SJSA1 (cell line): ENCODE measurements at regions not wholly inside any gene's neighbourhood (a gene's known extent, or its start where the extent isn't known, plus 50 kb on each side); places are given as distances from the start of the nearest gene placed in this dataset.

Experiments
- DNase-seq, 2 experiments: peaks; one replicate each; pipeline ENCODE4 v3.0.0-alpha.2; 2015 to 2020; ENCODE audit warnings: low spot score in 2 of 2, low read depth in 1 of 2
- H3K27ac ChIP-seq: fragments of 250-450 bp; sonication (Bioruptor Pico); 2 replicates; pipeline ENCODE4 v1.5.1; 2020; ENCODE audit warnings: mild to moderate bottlenecking, moderate library complexity
- H3K27me3 ChIP-seq: fragments of 250-450 bp; sonication (Bioruptor Pico); replicated peaks from 2 replicates; pipeline ENCODE4 v1.5.1; 2020; ENCODE audit warnings: mild to moderate bottlenecking, moderate library complexity
- H3K36me3 ChIP-seq: fragments of 250-450 bp; sonication (Bioruptor Pico); 2 replicates; pipeline ENCODE4 v1.5.1; 2020; ENCODE audit warnings: mild to moderate bottlenecking
- H3K4me1 ChIP-seq: fragments of 250-450 bp; sonication (Bioruptor Pico); replicated peaks from 2 replicates; pipeline ENCODE4 v1.6.1; 2021; ENCODE audit warnings: mild to moderate bottlenecking
- H3K4me3 ChIP-seq: fragments of 250-450 bp; sonication (Bioruptor Pico); 2 replicates; pipeline ENCODE4 v1.5.1; 2020; ENCODE audit warnings: mild to moderate bottlenecking
- H3K9me3 ChIP-seq: fragments of 250-450 bp; sonication (Bioruptor Pico); replicated peaks from 2 replicates; pipeline ENCODE4 v1.5.1; 2020; ENCODE audit warnings: mild to moderate bottlenecking

GRCh38 chrY:19232276-19232994 is 458.9 kb upstream of the HSFY2 start:
- no peaks in the 10 kb centered on the region for H3K36me3 ChIP-seq

GRCh38 chrY:19220784-19221183 is 447.2 kb upstream of the HSFY2 start:
- Histone ChIP-seq H3K27ac (no peak overlapping the region), H3K4me3 (no peak overlapping the region), H3K9me3 (no peaks in the 10 kb centered on the region), H3K4me1 (no peaks in the 10 kb centered on the region), H3K27me3 (no peaks in the 10 kb centered on the region), H3K36me3 (no peaks in the 10 kb centered on the region)
- no peak for DNase-seq

More at GRCh38 chrY:19232276-19232994, 458.9 kb upstream of the HSFY2 start:
- H3K4me1 ChIP-seq = no peaks in the 10 kb centered on the region
- H3K27me3 ChIP-seq = no peaks in the 10 kb centered on the region
- no peak overlapping the region for H3K27ac ChIP-seq
- H3K9me3 ChIP-seq = no peaks in the 10 kb centered on the region
- no peak for DNase-seq
- no peak overlapping the region for H3K4me3 ChIP-seq

- Histone ChIP-seq H3K4me3 (no peak overlapping the region), H3K9me3 (no peaks in the 10 kb centered on the region), H3K27ac (no peak overlapping the region), H3K27me3 (no peaks in the 10 kb centered on the region), H3K4me1 (no peaks in the 10 kb centered on the region), H3K36me3 (no peaks in the 10 kb centered on the region)
- DNase-seq = no peak
These were observed 435.4 kb upstream of the HSFY2 start for GRCh38 chrY:19208915-19209314.

DNA sequence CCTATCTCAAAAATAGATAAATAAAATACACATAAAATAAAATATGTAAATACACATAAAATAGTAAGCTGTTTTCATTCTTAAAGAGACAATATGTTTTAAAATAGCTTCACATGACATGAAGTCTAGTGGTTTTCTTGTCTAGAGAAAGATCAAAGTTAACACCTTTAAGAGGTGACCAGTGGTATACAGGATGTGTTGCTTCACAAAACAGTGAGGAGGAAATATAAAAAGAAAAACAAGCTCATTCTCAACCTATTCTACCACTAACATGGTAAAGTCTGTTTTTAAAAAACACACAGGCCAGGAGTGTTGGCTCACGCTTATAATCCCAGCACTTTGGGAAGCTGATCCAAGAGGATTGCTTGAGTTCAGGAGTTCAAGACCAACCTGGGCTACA is 433.5 kb upstream of the HSFY2 start:
- no peaks in the 10 kb centered on the region for H3K27me3 ChIP-seq
- no peak overlapping the region for H3K27ac ChIP-seq
- no peak overlapping the region for H3K4me3 ChIP-seq
- no peaks in the 10 kb centered on the region for H3K4me1 ChIP-seq
- no peaks in the 10 kb centered on the region for H3K36me3 ChIP-seq
- no peak for DNase-seq
- H3K9me3 ChIP-seq = no peaks in the 10 kb centered on the region

- no peak overlapping the region for H3K4me3 ChIP-seq
- no peaks in the 10 kb centered on the region for H3K9me3 ChIP-seq
- H3K27ac ChIP-seq = no peak overlapping the region
- no peak for DNase-seq
- H3K27me3 ChIP-seq = no peaks in the 10 kb centered on the region
- H3K36me3 ChIP-seq = no peaks in the 10 kb centered on the region
- no peaks in the 10 kb centered on the region for H3K4me1 ChIP-seq
These were observed 407.3 kb upstream of the HSFY2 start for GRCh38 chrY:19180824-19181223.

- Histone ChIP-seq H3K36me3 (no peaks in the 10 kb centered on the region), H3K4me3 (no peak overlapping the region), H3K9me3 (no peaks in the 10 kb centered on the region), H3K4me1 (no peaks in the 10 kb centered on the region), H3K27ac (no peak overlapping the region), H3K27me3 (no peaks in the 10 kb centered on the region)
- no peak for DNase-seq
These were observed 394.6 kb upstream of the HSFY2 start for GRCh38 chrY:19168202-19168565.

DNA sequence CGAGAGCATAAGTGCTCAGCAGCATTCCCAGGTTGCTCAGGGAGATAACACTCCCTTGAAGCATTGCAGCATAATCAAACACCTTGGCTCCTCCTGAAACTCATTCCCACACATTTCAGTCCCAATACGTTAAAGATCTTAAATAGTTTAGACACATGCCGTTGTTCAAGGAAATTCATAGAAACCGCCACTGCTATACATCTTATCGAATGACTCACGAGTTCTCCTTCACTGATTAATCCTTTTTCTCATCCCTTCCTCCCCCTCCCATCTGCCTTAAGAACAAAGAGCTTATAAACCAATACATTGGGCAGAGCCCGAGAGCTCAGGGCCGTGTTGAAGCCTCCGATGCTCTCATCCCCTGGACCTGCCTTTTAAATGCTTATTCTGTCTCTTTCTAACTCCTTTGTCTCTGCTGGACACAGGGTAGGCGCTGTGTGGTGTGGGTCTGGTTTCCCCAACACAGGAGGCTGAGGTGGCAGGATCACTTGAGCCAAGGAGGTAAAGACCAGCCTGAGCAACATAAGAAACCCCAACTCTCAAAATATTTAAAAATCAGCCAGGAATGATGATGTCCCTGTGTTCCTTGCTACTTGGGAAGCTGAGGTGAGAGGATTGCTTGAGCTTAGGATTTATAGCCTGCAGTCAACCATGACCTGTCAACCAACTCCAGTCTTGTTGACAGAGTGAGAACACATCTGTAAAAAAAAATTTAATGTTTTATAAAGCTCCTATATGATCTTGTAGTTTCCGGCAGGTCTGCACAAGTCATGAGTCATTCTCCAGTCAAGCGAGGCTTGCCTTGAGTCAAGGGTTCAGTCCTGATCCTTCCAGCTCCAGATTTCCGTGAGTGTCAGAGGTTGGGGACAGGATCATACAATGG is 394.0 kb upstream of the HSFY2 start:
- no peaks in the 10 kb centered on the region for H3K9me3 ChIP-seq
- H3K27ac ChIP-seq = no peak overlapping the region
- no peaks in the 10 kb centered on the region for H3K36me3 ChIP-seq
- no peak overlapping the region for H3K4me3 ChIP-seq
- H3K4me1 ChIP-seq = no peaks in the 10 kb centered on the region
- no peak for DNase-seq
- no peaks in the 10 kb centered on the region for H3K27me3 ChIP-seq

DNA sequence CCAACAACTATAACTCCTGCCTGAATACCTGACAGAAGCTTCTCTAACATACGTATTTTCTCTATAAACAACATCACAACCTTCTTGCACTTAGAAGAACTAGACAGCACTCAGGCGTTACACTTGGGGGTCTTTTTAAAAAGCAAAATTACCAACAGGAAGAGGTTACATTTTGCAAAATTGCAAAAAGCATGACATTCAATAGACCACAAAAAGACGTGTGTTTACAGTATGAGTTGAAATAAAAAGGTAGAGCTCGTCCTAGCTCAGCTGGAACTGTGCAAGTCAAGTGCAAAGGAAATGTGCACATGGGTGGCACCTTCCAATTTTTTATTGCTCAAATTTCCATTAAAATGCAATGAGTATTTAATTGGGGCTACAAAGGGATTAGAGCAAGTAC is 375.2 kb upstream of the HSFY2 start:
- Histone ChIP-seq H3K9me3 (no peaks in the 10 kb centered on the region), H3K27me3 (no peaks in the 10 kb centered on the region), H3K4me1 (no peaks in the 10 kb centered on the region), H3K4me3 (no peak overlapping the region), H3K36me3 (no peaks in the 10 kb centered on the region), H3K27ac (no peak overlapping the region)
- no peak for DNase-seq

DNA sequence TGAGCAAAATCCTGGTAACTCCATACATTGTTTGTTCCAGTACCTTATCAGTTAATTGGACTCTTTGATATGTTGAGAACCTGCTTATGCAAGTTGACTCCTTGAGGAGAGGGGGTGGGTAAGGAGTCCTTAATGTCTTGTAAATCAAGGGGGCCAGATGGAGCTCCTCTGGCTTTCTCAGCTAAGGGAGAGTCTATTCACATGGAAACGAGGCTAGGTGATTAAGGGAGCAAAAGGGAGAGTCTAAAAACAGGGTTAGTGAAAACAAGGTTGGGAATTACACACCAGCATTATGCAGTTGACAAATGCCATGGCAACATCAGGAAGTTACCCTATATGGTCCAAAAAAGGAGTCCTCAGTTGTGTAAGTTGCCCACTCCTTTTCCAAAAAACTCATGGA is 372.8 kb upstream of the HSFY2 start:
- no peak for DNase-seq
- H3K27ac ChIP-seq = no peak overlapping the region
- H3K27me3 ChIP-seq = no peaks in the 10 kb centered on the region
- no peaks in the 10 kb centered on the region for H3K36me3 ChIP-seq
- H3K4me1 ChIP-seq = no peaks in the 10 kb centered on the region
- no peak overlapping the region for H3K4me3 ChIP-seq
- no peaks in the 10 kb centered on the region for H3K9me3 ChIP-seq

- Histone ChIP-seq H3K4me1 (no peaks in the 10 kb centered on the region), H3K4me3 (no peak overlapping the region), H3K9me3 (no peaks in the 10 kb centered on the region), H3K36me3 (no peaks in the 10 kb centered on the region), H3K27ac (no peak overlapping the region), H3K27me3 (no peaks in the 10 kb centered on the region)
- DNase-seq = no peak
These were observed 368.6 kb upstream of the HSFY2 start for GRCh38 chrY:19142093-19142492.

DNA sequence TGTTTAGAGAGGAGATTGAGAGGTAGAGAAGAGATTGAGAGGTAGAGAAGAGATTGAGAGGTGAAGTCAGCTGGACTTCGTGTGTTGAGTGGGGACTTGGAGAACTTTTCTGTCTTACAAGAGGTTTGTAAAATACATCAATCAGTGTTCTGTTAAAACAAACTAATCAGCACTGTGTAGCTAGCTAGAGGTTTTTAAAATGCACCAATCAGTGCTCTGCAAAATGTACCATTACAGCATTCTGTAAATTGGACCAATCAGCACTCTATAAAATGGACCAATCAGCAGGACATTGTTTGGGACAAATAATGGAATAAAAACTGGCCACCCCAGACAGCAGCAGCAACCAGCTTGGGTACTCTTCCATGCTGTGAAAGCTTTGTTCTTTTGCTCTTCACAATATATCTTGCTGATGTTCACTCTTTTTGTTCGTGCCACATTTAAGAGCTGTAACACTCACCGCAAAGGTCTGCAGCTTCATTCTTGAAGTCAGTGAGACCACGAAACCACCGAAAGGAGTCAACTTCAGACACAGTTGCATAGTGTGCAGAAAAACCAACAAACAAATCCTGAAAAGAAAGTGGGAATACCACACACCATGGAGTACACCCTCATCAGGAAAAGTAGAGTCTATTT is 366.9 kb upstream of the HSFY2 start:
- Histone ChIP-seq H3K4me3 (no peak overlapping the region), H3K36me3 (no peaks in the 10 kb centered on the region), H3K4me1 (no peaks in the 10 kb centered on the region), H3K27ac (no peak overlapping the region), H3K27me3 (no peaks in the 10 kb centered on the region), H3K9me3 (no peaks in the 10 kb centered on the region)
- DNase-seq = no peak

DNA sequence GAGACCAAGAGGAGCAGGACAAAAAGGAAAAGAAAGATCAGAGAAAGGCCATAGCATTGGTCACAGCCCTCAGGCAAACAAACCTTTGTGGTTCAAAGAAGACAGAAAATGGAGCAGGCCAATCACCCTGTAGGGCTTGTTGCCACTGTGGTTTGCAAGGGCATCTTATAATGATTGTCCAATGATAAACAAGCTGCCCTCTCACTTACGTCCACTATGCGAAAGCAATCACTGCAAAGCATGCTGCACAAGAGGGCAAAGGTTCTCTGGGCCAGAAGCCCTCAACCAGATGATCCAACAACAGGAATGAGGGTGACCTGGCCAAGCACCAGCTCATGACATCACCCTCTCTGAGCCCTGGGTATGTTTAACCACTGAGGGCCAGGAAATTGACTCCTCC is 360.9 kb upstream of the HSFY2 start:
- no peak for DNase-seq
- H3K27ac ChIP-seq = no peak overlapping the region
- H3K36me3 ChIP-seq = no peaks in the 10 kb centered on the region
- H3K27me3 ChIP-seq = no peaks in the 10 kb centered on the region
- no peaks in the 10 kb centered on the region for H3K4me1 ChIP-seq
- no peak overlapping the region for H3K4me3 ChIP-seq
- no peaks in the 10 kb centered on the region for H3K9me3 ChIP-seq

GRCh38 chrY:19130569-19131358 is 357.2 kb upstream of the HSFY2 start:
- DNase-seq = no peak
- no peaks in the 10 kb centered on the region for H3K36me3 ChIP-seq
- H3K9me3 ChIP-seq = no peaks in the 10 kb centered on the region
- H3K4me1 ChIP-seq = no peaks in the 10 kb centered on the region
- H3K27me3 ChIP-seq = no peaks in the 10 kb centered on the region
- no peak overlapping the region for H3K4me3 ChIP-seq
- H3K27ac ChIP-seq = no peak overlapping the region
